Mesendoderm (in vitro differentiated cells): ENCODE measurements at regions not wholly inside any gene's neighbourhood (a gene's known extent, or its start where the extent isn't known, plus 50 kb on each side); places are given as distances from the start of the nearest gene placed in this dataset.
A peak's percentile ranks its signal among the peaks of the same experiment; 100 is the strongest.

Source experiments
- DNase-seq: peaks from one replicate; pipeline ENCODE4 v3.0.0; 2013
- H2AK5ac ChIP-seq: 2 replicates; pipeline ENCODE4 v1.6.1; 2013; ENCODE audit warnings: low read length, inconsistent platforms
- H2BK120ac ChIP-seq: 2 replicates; pipeline ENCODE4 v1.6.1; 2013; ENCODE audit warnings: low read depth, mild to moderate bottlenecking, low read length, moderate library complexity, mixed read lengths
- H2BK15ac ChIP-seq: replicated peaks from 2 replicates; pipeline ENCODE4 v1.6.1; 2013; ENCODE audit warnings: low read depth, mild to moderate bottlenecking, moderate library complexity
- H2BK5ac ChIP-seq: 2 replicates; pipeline ENCODE4 v1.6.1; 2013; ENCODE audit warnings: low read length, inconsistent platforms
- H3K18ac ChIP-seq: 2 replicates; pipeline ENCODE4 v1.6.1; 2013; ENCODE audit warnings: mild to moderate bottlenecking, low read length, mixed read lengths
- H3K23ac ChIP-seq: one replicate; pipeline ENCODE4 v1.6.1; 2013; ENCODE audit warnings: low read length
- H3K27ac ChIP-seq: 2 replicates; pipeline ENCODE4 v1.5.1; 2013; ENCODE audit warnings: low read depth, mild to moderate bottlenecking, inconsistent platforms, low read length, moderate library complexity
- H3K27me3 ChIP-seq: 2 replicates; pipeline ENCODE4 v1.6.1; 2013; ENCODE audit warnings: low read length, control low read depth, mild to moderate bottlenecking, inconsistent platforms; ENCODE audit not compliant: insufficient read depth, poor library complexity
- H3K36me3 ChIP-seq: 2 replicates; pipeline ENCODE4 v1.6.1; 2013; ENCODE audit warnings: low read length, inconsistent platforms; ENCODE audit not compliant: control insufficient read depth, insufficient read depth
- H3K4ac ChIP-seq: one replicate; pipeline ENCODE4 v1.6.1; 2013; ENCODE audit warnings: low read depth, mild to moderate bottlenecking, low read length, moderate library complexity
- H3K4me1 ChIP-seq: 2 replicates; pipeline ENCODE4 v1.6.1; 2013; ENCODE audit warnings: low read depth, low read length, inconsistent platforms; ENCODE audit not compliant: control insufficient read depth
- H3K4me2 ChIP-seq: 2 replicates; pipeline ENCODE4 v1.6.1; 2013; ENCODE audit warnings: low read length
- H3K4me3 ChIP-seq: 2 replicates; pipeline ENCODE4 v1.5.1; 2013; ENCODE audit warnings: mild to moderate bottlenecking, low read length
- H3K56ac ChIP-seq: one replicate; pipeline ENCODE4 v1.6.1; 2013; ENCODE audit warnings: low read length
- H3K79me1 ChIP-seq: 2 replicates; pipeline ENCODE4 v1.6.1; 2013; ENCODE audit warnings: low read length, inconsistent platforms
- H3K79me2 ChIP-seq: 2 replicates; pipeline ENCODE4 v1.6.1; 2013; ENCODE audit warnings: mild to moderate bottlenecking, low read length; ENCODE audit not compliant: control insufficient read depth, insufficient read depth
- H3K9ac ChIP-seq: 2 replicates; pipeline ENCODE4 v1.6.1; 2013; ENCODE audit warnings: low read length, inconsistent platforms
- H4K5ac ChIP-seq: one replicate; pipeline ENCODE4 v1.6.1; 2013; ENCODE audit warnings: low read length
- H4K8ac ChIP-seq: one replicate; pipeline ENCODE4 v1.6.1; 2013; ENCODE audit warnings: low read depth, mild to moderate bottlenecking, control low read depth, low read length, moderate library complexity
- WGBS: extraction: QIAGEN DNeasy Blood & Tissue Kit; methylation state at CpG from one replicate; pipeline ENCODE4 v1.1.7; 2013; ENCODE audit warnings: low lambda C conversion rate, missing lambda C conversion rate; ENCODE audit not compliant: insufficient coverage; ENCODE audit errors: extremely low coverage; 5-methylcytosine and 5-hydroxymethylcytosine counted together

GRCh38 chr6:135657207-135657606 is 159.7 kb upstream of the AHI1 start:
- Histone ChIP-seq H3K36me3 (no peaks in the 10 kb centered on the region), H2BK15ac (no peak overlapping the region), H3K56ac (no peak overlapping the region), H3K4me2 (no peak overlapping the region), H3K18ac (no peak overlapping the region), H3K27me3 (no peaks in the 10 kb centered on the region), H2AK5ac (no peak overlapping the region), H3K23ac (no peak overlapping the region), H3K4me3 (no peak overlapping the region), H3K4ac (no peak overlapping the region), H2BK5ac (no peak overlapping the region), H3K79me1 (no peaks in the 10 kb centered on the region), H3K9ac (no peak overlapping the region), H2BK120ac (no peak overlapping the region), H4K5ac (no peak overlapping the region), H3K79me2 (no peaks in the 10 kb centered on the region), H3K27ac (no peak overlapping the region), H4K8ac (no peak overlapping the region), H3K4me1 (no peaks in the 10 kb centered on the region)
- no peak for DNase-seq
- no CpG with 5 or more reads among the region's 2 CpGs for WGBS

DNA sequence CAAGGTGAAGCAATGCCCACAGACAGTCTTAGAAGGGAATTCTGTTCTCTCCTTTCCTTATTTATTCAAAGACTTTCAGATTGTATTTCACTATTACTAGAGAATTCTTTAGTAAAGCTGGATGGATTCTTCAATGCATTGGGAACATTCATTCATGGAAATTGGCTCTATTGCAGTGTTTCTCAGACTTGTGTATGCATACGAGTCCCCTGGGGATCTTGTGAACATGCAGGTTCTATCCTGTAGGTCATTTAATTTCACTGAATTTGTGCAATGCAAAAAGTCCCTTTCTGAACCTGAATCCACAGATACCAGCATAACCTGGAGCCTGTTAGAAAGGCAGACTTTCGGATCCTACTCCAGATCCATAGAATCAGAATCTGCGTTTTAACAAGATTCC is 160.9 kb upstream of the AHI1 start:
- H4K8ac ChIP-seq, result no peak overlapping the region
- no CpG with 5 or more reads among the region's 3 CpGs for WGBS
- H3K4me1 ChIP-seq, result no peaks in the 10 kb centered on the region

GRCh38 chr6:135658916-135659315 is 161.4 kb upstream of the AHI1 start:
- H3K4ac ChIP-seq, result no peak overlapping the region
- no peak overlapping the region for H3K4me2 ChIP-seq
- no peaks in the 10 kb centered on the region for H3K79me1 ChIP-seq
- no peaks in the 10 kb centered on the region for H3K4me1 ChIP-seq
- H4K5ac ChIP-seq, result no peak overlapping the region
- no peak overlapping the region for H2BK15ac ChIP-seq
- DNase-seq, result no peak
- no peak overlapping the region for H3K9ac ChIP-seq
- no peak overlapping the region for H3K27ac ChIP-seq
- H4K8ac ChIP-seq, result no peak overlapping the region
- H3K36me3 ChIP-seq, result no peaks in the 10 kb centered on the region
- WGBS, result no CpG with 5 or more reads among the region's 2 CpGs
- no peaks in the 10 kb centered on the region for H3K79me2 ChIP-seq
- H3K27me3 ChIP-seq, result no peaks in the 10 kb centered on the region
- no peak overlapping the region for H3K18ac ChIP-seq
- no peak overlapping the region for H2AK5ac ChIP-seq
- no peak overlapping the region for H3K56ac ChIP-seq
- no peak overlapping the region for H2BK5ac ChIP-seq
- no peak overlapping the region for H3K4me3 ChIP-seq
- H2BK120ac ChIP-seq, result no peak overlapping the region
- no peak overlapping the region for H3K23ac ChIP-seq

More for the DNA sequence above, 160.9 kb upstream of the AHI1 start:
- Histone ChIP-seq H3K23ac (no peak overlapping the region), H2BK5ac (no peak overlapping the region), H3K36me3 (no peaks in the 10 kb centered on the region), H2BK120ac (no peak overlapping the region), H2AK5ac (no peak overlapping the region), H3K18ac (no peak overlapping the region), H4K5ac (no peak overlapping the region), H3K79me1 (no peaks in the 10 kb centered on the region), H3K9ac (no peak overlapping the region), H3K56ac (no peak overlapping the region), H3K27me3 (no peaks in the 10 kb centered on the region), H3K4ac (no peak overlapping the region), H3K27ac (no peak overlapping the region), H3K4me2 (no peak overlapping the region), H3K4me3 (no peak overlapping the region), H2BK15ac (no peak overlapping the region), H3K79me2 (no peaks in the 10 kb centered on the region)
- DNase-seq, result no peak

GRCh38 chr6:135664527-135664926 is 167.0 kb upstream of the AHI1 start:
- Histone ChIP-seq H4K5ac (no peak overlapping the region), H3K36me3 (no peaks in the 10 kb centered on the region), H3K4me2 (no peak overlapping the region), H2AK5ac (no peak overlapping the region), H3K4ac (no peak overlapping the region), H3K9ac (no peak overlapping the region), H3K79me2 (no peaks in the 10 kb centered on the region), H3K23ac (no peak overlapping the region), H3K4me3 (no peak overlapping the region), H2BK15ac (no peak overlapping the region), H3K18ac (no peak overlapping the region), H3K27me3 (no peaks in the 10 kb centered on the region), H2BK5ac (no peak overlapping the region), H3K27ac (no peak overlapping the region), H2BK120ac (no peak overlapping the region), H3K79me1 (no peaks in the 10 kb centered on the region), H3K4me1 (no peaks in the 10 kb centered on the region), H4K8ac (no peak overlapping the region), H3K56ac (no peak overlapping the region)
- no CpG with 5 or more reads among the region's 3 CpGs for WGBS
- DNase-seq, result no peak

GRCh38 chr6:135665935-135666334 is 168.4 kb upstream of the AHI1 start:
- H3K27me3 ChIP-seq, result no peaks in the 10 kb centered on the region
- no peak overlapping the region for H3K18ac ChIP-seq
- H3K79me2 ChIP-seq, result no peaks in the 10 kb centered on the region
- H3K23ac ChIP-seq, result no peak overlapping the region
- H2BK120ac ChIP-seq, result no peak overlapping the region
- H3K4me2 ChIP-seq, result no peak overlapping the region
- no peaks in the 10 kb centered on the region for H3K4me1 ChIP-seq
- H3K4ac ChIP-seq, result no peak overlapping the region
- no peak overlapping the region for H3K56ac ChIP-seq
- H2AK5ac ChIP-seq, result no peak overlapping the region
- no peak overlapping the region for H4K5ac ChIP-seq
- WGBS, result no CpG with 5 or more reads among the region's 4 CpGs
- H3K27ac ChIP-seq, result no peak overlapping the region
- H3K36me3 ChIP-seq, result no peaks in the 10 kb centered on the region
- no peak overlapping the region for H2BK15ac ChIP-seq
- H3K9ac ChIP-seq, result no peak overlapping the region
- no peak for DNase-seq
- H2BK5ac ChIP-seq, result no peak overlapping the region
- no peak overlapping the region for H3K4me3 ChIP-seq
- H3K79me1 ChIP-seq, result no peaks in the 10 kb centered on the region
- H4K8ac ChIP-seq, result no peak overlapping the region

- no peak overlapping the region for H3K27ac ChIP-seq
- H3K9ac ChIP-seq, result no peak overlapping the region
- H3K23ac ChIP-seq, result no peak overlapping the region
- no peaks in the 10 kb centered on the region for H3K79me2 ChIP-seq
- peak; percentile 76 for DNase-seq
- H3K36me3 ChIP-seq, result no peaks in the 10 kb centered on the region
- H3K4me2 ChIP-seq, result no peak overlapping the region
- H2AK5ac ChIP-seq, result no peak overlapping the region
- H3K18ac ChIP-seq, result no peak overlapping the region
- no peak overlapping the region for H4K8ac ChIP-seq
- H2BK5ac ChIP-seq, result no peak overlapping the region
- H3K4me1 ChIP-seq, result no peaks in the 10 kb centered on the region
- no peaks in the 10 kb centered on the region for H3K79me1 ChIP-seq
- H3K27me3 ChIP-seq, result no peaks in the 10 kb centered on the region
- no peak overlapping the region for H3K4me3 ChIP-seq
- no peak overlapping the region for H4K5ac ChIP-seq
- H3K56ac ChIP-seq, result no peak overlapping the region
- no peak overlapping the region for H2BK120ac ChIP-seq
- no peak overlapping the region for H2BK15ac ChIP-seq
- no peak overlapping the region for H3K4ac ChIP-seq
- no CpG with 5 or more reads among the region's 12 CpGs for WGBS
Observed at GRCh38 chr6:135667691-135668455, 170.3 kb upstream of the AHI1 start.
